Tibial nerve (tissue), 3 donors: ENCODE measurements at regions not wholly inside any gene's neighbourhood (a gene's known extent, or its start where the extent isn't known, plus 50 kb on each side); places are given as distances from the start of the nearest gene placed in this dataset.
"Not testable (repeated sequence)": the region's sequence is repeated elsewhere in the genome, so short reads cannot be mapped to it uniquely, and the experiment has no call there.

Source experiments
- POLR2A ChIP-seq, 2 donors: fragments of 450-650 bp; IDR thresholded peaks; one replicate each; pipeline ENCODE4 v1.6.1; 2017; ENCODE audit warnings: antibody characterized with exemption in 2 of 2, mild to moderate bottlenecking in 2 of 2, moderate library complexity in 2 of 2
- TF ChIP-seq, protein P1 (sequence below), 5 experiments: fragments of 200-600 bp in 3 of 5; fragments of 450-650 bp in 2 of 5; sonication (generic) in 3 of 5; IDR thresholded peaks; one replicate each; pipeline ENCODE4 v1.5.1; 2016 to 2019; ENCODE audit warnings: antibody characterized with exemption in 5 of 5, mild to moderate bottlenecking in 3 of 5, moderate library complexity in 2 of 5

DNA sequence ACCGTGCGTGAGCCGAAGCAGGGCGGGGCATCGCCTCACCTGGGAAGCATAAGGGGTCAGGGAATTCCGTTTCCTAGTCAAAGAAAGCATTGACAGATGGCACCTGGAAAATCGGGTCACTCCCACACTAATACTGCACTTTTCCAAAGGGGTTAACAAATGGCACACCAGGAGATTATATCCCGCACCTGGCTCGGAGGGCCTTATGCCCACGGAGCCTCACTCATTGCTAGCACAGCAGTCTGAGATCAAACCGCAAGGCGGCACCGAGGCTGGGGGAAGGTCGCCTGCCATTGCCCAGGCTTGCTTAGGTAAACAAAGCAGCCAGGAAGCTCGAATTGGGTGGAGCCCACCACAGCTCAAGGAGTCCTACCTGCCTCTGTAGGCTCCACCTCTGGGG, 1698.1 kb downstream of the TP53TG3F start:
- TF ChIP-seq, protein P1, sequence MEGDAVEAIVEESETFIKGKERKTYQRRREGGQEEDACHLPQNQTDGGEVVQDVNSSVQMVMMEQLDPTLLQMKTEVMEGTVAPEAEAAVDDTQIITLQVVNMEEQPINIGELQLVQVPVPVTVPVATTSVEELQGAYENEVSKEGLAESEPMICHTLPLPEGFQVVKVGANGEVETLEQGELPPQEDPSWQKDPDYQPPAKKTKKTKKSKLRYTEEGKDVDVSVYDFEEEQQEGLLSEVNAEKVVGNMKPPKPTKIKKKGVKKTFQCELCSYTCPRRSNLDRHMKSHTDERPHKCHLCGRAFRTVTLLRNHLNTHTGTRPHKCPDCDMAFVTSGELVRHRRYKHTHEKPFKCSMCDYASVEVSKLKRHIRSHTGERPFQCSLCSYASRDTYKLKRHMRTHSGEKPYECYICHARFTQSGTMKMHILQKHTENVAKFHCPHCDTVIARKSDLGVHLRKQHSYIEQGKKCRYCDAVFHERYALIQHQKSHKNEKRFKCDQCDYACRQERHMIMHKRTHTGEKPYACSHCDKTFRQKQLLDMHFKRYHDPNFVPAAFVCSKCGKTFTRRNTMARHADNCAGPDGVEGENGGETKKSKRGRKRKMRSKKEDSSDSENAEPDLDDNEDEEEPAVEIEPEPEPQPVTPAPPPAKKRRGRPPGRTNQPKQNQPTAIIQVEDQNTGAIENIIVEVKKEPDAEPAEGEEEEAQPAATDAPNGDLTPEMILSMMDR (IDR thresholded peaks at IDR 0.05), result not testable (repeated sequence)
- not testable (repeated sequence) for TF ChIP-seq POLR2A (IDR thresholded peaks at IDR 0.05)
